ENCODE measurements at regions not wholly inside any gene's neighbourhood (a gene's known extent, or its start where the extent isn't known, plus 50 kb on each side); places are given as distances from the start of the nearest gene placed in this dataset.

GRCh38 chr13:72164811-72165210 lies 297.8 kb upstream of the DACH1 start:
- peaks cover 0 to 2% (median 0%) of the 10 kb centered on the region in 3 donors for H3K27me3 Mint-ChIP-seq (ENCODE audit: low read depth in 3 of 3)
- no peak for DNase-seq
- no peak overlapping the region for H3K27ac Mint-ChIP-seq
- H3K4me3 Mint-ChIP-seq = no peak overlapping the region
- intact Hi-C loops (cut with micrococcal nuclease) = no loop called here
- H3K27ac ChIP-seq (ENCODE audit: low read depth in 1 of 2, low read length in 2 of 2) = no peak overlapping the region
- H4K20me1 ChIP-seq (ENCODE audit: insufficient read depth, low read length) = no peaks in the 10 kb centered on the region
- H3K36me3 ChIP-seq (replicated peaks in 1 of 2; ENCODE audit: control insufficient read depth in 1 of 2, insufficient read depth in 2 of 2, low read length in 2 of 2) = no peaks in the 10 kb centered on the region
- H3K4me1 ChIP-seq (ENCODE audit: control insufficient read depth in 1 of 2, insufficient read depth in 2 of 2, low read length in 2 of 2) = no peaks in the 10 kb centered on the region
- TF ChIP-seq CTCF (IDR thresholded peaks at IDR 0.05) = no peak
- H3K79me2 ChIP-seq (ENCODE audit: insufficient read depth, low read length) = no peaks in the 10 kb centered on the region
- H2AFZ ChIP-seq (ENCODE audit: insufficient read depth, low read depth, low read length, poor library complexity, severe bottlenecking) = no peak overlapping the region
- no peak overlapping the region for H3K4me3 ChIP-seq (replicated peaks in 1 of 3; ENCODE audit: low read depth in 2 of 3, low read length in 3 of 3)
- no peaks in the 10 kb centered on the region for H3K4me1 Mint-ChIP-seq
- no CpG with 5 or more reads among the region's 1 CpG for WGBS (ENCODE audit: insufficient coverage)
- no peak overlapping the region for H3K4me2 ChIP-seq (replicated peaks; ENCODE audit: extremely low read depth, low read length, poor library complexity, severe bottlenecking)
- H3K9me3 Mint-ChIP-seq = peaks cover 0 to 4% (median 0%) of the 10 kb centered on the region in 7 donors
- no peaks in the 10 kb centered on the region for H3K36me3 Mint-ChIP-seq
- no peak overlapping the region for H3K9ac ChIP-seq (ENCODE audit: insufficient read depth, low read length, poor library complexity, severe bottlenecking)
- H3K9me3 ChIP-seq (replicated peaks in 1 of 2; ENCODE audit: control insufficient read depth in 1 of 2, insufficient read depth in 1 of 2, low read length in 2 of 2) = no peaks in the 10 kb centered on the region
- H3K27me3 ChIP-seq (ENCODE audit: control insufficient read depth in 2 of 2, insufficient read depth in 2 of 2, low read length in 2 of 2) = no peaks in the 10 kb centered on the region

- intact Hi-C loops (cut with micrococcal nuclease) = no loop called here
- no peaks in the 10 kb centered on the region for H4K20me1 ChIP-seq (ENCODE audit: insufficient read depth, low read length)
- no peaks in the 10 kb centered on the region for H3K36me3 Mint-ChIP-seq
- peaks cover 0 to 5% (median 0%) of the 10 kb centered on the region in 7 donors for H3K9me3 Mint-ChIP-seq
- no peaks in the 10 kb centered on the region for H3K9me3 ChIP-seq (replicated peaks in 1 of 2; ENCODE audit: control insufficient read depth in 1 of 2, insufficient read depth in 1 of 2, low read length in 2 of 2)
- WGBS (ENCODE audit: insufficient coverage) = 100% methylated on average over 1 of the region's 4 CpGs
- no peaks in the 10 kb centered on the region for H3K4me1 Mint-ChIP-seq
- peaks cover 0 to 2% (median 0%) of the 10 kb centered on the region in 3 donors for H3K27me3 Mint-ChIP-seq (ENCODE audit: low read depth in 3 of 3)
- DNase-seq = no peak
- no peak overlapping the region for H3K9ac ChIP-seq (ENCODE audit: insufficient read depth, low read length, poor library complexity, severe bottlenecking)
- TF ChIP-seq CTCF (IDR thresholded peaks at IDR 0.05) = no peak
- no peak overlapping the region for H3K4me3 Mint-ChIP-seq
- no peak overlapping the region for H2AFZ ChIP-seq (ENCODE audit: insufficient read depth, low read depth, low read length, poor library complexity, severe bottlenecking)
- no peak overlapping the region for H3K27ac ChIP-seq (ENCODE audit: low read depth in 1 of 2, low read length in 2 of 2)
- H3K4me1 ChIP-seq (ENCODE audit: control insufficient read depth in 1 of 2, insufficient read depth in 2 of 2, low read length in 2 of 2) = no peaks in the 10 kb centered on the region
- no peak overlapping the region for H3K4me2 ChIP-seq (replicated peaks; ENCODE audit: extremely low read depth, low read length, poor library complexity, severe bottlenecking)
- no peak overlapping the region for H3K27ac Mint-ChIP-seq
- H3K79me2 ChIP-seq (ENCODE audit: insufficient read depth, low read length) = no peaks in the 10 kb centered on the region
- no peaks in the 10 kb centered on the region for H3K36me3 ChIP-seq (replicated peaks in 1 of 2; ENCODE audit: control insufficient read depth in 1 of 2, insufficient read depth in 2 of 2, low read length in 2 of 2)
- H3K4me3 ChIP-seq (replicated peaks in 1 of 3; ENCODE audit: low read depth in 2 of 3, low read length in 3 of 3) = no peak overlapping the region
- H3K27me3 ChIP-seq (ENCODE audit: control insufficient read depth in 2 of 2, insufficient read depth in 2 of 2, low read length in 2 of 2) = no peaks in the 10 kb centered on the region
Observed at GRCh38 chr13:72163678-72164077, 296.7 kb upstream of the DACH1 start.

All from CD14-positive monocyte (primary cell).